Nephron progenitor cell (in vitro differentiated cells): ENCODE measurements at regions not wholly inside any gene's neighbourhood (a gene's known extent, or its start where the extent isn't known, plus 50 kb on each side); places are given as distances from the start of the nearest gene placed in this dataset.

ENCODE experiments used
- DNase-seq: peaks from one replicate; pipeline ENCODE4 v3.0.0; 2021
- H3K27ac Mint-ChIP-seq: 2 replicates; pipeline ENCODE4 v1.8.0; 2021; ENCODE audit warnings: mild to moderate bottlenecking, moderate library complexity, mixed read lengths
- H3K27me3 Mint-ChIP-seq: 2 replicates; pipeline ENCODE4 v1.8.0; 2021; ENCODE audit warnings: mild to moderate bottlenecking, low read depth, mixed read lengths; ENCODE audit not compliant: poor library complexity
- H3K36me3 Mint-ChIP-seq: 2 replicates; pipeline ENCODE4 v1.8.0; 2021; ENCODE audit warnings: low read depth, mixed read lengths
- H3K4me1 Mint-ChIP-seq: 2 replicates; pipeline ENCODE4 v1.8.0; 2021; ENCODE audit warnings: mixed read lengths
- H3K4me3 Mint-ChIP-seq: 2 replicates; pipeline ENCODE4 v1.8.0; 2021; ENCODE audit warnings: mild to moderate bottlenecking, moderate library complexity, mixed read lengths
- H3K9me3 Mint-ChIP-seq: 2 replicates; pipeline ENCODE4 v1.8.0; 2021; ENCODE audit warnings: mild to moderate bottlenecking, moderate library complexity, mixed read lengths
- TF ChIP-seq, protein P1 (sequence below): fragments of 200-600 bp; sonication (generic); IDR thresholded peaks from 2 replicates; pipeline ENCODE4 v1.5.0; 2021; ENCODE audit warnings: antibody characterized with exemption

- H3K36me3 Mint-ChIP-seq = no peaks in the 10 kb centered on the region
- TF ChIP-seq, protein P1, sequence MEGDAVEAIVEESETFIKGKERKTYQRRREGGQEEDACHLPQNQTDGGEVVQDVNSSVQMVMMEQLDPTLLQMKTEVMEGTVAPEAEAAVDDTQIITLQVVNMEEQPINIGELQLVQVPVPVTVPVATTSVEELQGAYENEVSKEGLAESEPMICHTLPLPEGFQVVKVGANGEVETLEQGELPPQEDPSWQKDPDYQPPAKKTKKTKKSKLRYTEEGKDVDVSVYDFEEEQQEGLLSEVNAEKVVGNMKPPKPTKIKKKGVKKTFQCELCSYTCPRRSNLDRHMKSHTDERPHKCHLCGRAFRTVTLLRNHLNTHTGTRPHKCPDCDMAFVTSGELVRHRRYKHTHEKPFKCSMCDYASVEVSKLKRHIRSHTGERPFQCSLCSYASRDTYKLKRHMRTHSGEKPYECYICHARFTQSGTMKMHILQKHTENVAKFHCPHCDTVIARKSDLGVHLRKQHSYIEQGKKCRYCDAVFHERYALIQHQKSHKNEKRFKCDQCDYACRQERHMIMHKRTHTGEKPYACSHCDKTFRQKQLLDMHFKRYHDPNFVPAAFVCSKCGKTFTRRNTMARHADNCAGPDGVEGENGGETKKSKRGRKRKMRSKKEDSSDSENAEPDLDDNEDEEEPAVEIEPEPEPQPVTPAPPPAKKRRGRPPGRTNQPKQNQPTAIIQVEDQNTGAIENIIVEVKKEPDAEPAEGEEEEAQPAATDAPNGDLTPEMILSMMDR = no peak
- no peak overlapping the region for H3K27ac Mint-ChIP-seq
- peaks cover 19% of the 10 kb centered on the region for H3K9me3 Mint-ChIP-seq
- no peak for DNase-seq
- no peak overlapping the region for H3K4me3 Mint-ChIP-seq
- H3K27me3 Mint-ChIP-seq = no peaks in the 10 kb centered on the region
- no peaks in the 10 kb centered on the region for H3K4me1 Mint-ChIP-seq
Measured at GRCh38 chrX:10356979-10357378, 200.2 kb downstream of the CLCN4 start.

DNA sequence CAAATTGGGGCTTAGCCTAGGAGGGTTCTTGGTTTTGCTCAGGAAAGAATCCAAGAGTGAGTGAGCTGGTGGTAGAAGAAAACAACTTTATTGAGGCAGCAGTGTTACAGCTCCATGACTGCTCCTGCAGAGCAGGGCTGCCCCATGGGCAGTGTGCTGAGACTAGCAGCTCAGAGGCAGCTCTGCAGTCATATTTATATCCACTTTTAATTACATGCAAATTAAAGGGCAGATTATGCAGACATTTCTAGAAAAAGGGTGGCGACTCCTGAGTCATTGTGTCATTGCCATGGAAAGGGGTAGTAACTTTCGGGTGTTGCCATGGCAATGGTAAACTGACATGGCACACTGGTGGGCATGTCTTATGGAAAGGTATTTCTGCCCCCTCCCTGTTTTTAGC is 202.2 kb downstream of the CLCN4 start:
- DNase-seq = no peak
- peak overlapping the region; percentile 64 for H3K27ac Mint-ChIP-seq
- no peaks in the 10 kb centered on the region for H3K27me3 Mint-ChIP-seq
- peaks cover 19% of the 10 kb centered on the region for H3K9me3 Mint-ChIP-seq
- TF ChIP-seq, protein P1 = no peak
- H3K4me1 Mint-ChIP-seq = no peaks in the 10 kb centered on the region
- H3K4me3 Mint-ChIP-seq = no peak overlapping the region
- H3K36me3 Mint-ChIP-seq = no peaks in the 10 kb centered on the region

DNA sequence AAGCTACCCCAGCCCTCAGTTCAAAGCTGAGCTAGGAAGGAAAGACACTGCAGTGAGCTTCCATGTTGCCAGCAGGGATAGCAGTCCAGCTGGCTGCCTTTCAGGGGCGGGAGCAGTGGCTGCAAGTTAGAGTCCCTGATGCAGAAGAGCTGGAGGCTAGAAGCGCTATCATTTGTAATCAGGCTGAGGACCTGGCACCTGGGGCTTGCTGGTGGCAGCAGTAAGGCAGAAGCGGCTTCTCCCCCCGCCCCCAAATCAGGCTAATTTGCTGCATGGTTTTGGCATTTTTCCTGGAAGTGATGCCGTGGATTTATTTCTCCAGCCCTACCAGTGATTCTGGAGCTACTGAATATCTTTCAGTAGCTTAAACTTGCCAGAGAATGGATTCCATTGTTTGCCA is 203.3 kb downstream of the CLCN4 start:
- TF ChIP-seq, protein P1 = no peak
- H3K27ac Mint-ChIP-seq = no peak overlapping the region
- H3K9me3 Mint-ChIP-seq = peaks cover 23% of the 10 kb centered on the region
- no peaks in the 10 kb centered on the region for H3K27me3 Mint-ChIP-seq
- H3K4me3 Mint-ChIP-seq = no peak overlapping the region
- no peak for DNase-seq
- no peaks in the 10 kb centered on the region for H3K4me1 Mint-ChIP-seq
- H3K36me3 Mint-ChIP-seq = no peaks in the 10 kb centered on the region

DNA sequence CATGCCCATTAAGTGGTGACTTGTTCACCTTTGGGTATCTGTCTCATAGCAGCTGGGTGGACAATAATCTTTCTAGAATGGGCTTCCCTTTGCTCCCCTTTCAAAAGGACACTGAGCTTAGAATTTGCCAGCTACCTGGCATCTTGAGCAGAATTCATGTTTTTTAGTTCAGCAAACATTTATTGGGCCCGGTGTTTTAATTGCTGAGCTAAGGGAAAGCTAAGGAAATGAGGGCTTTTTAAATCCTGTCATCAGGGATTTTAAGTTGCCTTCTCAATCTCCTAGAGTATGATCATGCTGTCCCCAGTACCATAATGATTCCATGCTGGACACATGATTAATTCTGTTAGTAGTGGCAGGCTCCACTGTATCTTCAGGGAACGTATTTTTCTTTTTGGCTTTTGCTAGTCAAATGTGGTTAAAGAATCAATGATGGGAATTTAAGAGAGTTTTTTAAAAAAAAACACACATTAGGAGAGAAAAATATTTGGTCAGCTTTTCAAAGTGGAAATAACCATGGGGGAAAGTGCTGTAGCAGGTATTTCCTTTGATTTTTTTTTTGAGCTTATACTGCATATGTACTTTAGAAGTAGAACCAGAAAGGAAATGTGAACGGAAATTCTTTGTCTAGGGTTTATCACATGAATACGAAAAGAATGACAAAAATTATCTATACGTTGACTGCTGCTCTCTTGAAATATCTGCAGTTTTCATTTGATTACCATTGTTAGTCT is 208.9 kb downstream of the CLCN4 start:
- TF ChIP-seq, protein P1 = no peak
- peaks cover 5% of the 10 kb centered on the region for H3K27me3 Mint-ChIP-seq

GRCh38 chrX:10367406-10367805 is 210.6 kb downstream of the CLCN4 start:
- H3K4me1 Mint-ChIP-seq = no peaks in the 10 kb centered on the region
- no peak overlapping the region for H3K27ac Mint-ChIP-seq
- H3K9me3 Mint-ChIP-seq = peaks cover 50% of the 10 kb centered on the region
- H3K27me3 Mint-ChIP-seq = peaks cover 7% of the 10 kb centered on the region
- no peak for DNase-seq
- H3K36me3 Mint-ChIP-seq = no peaks in the 10 kb centered on the region
- TF ChIP-seq, protein P1 = no peak
- no peak overlapping the region for H3K4me3 Mint-ChIP-seq

More for the DNA sequence above, 208.9 kb downstream of the CLCN4 start:
- H3K36me3 Mint-ChIP-seq = no peaks in the 10 kb centered on the region
- H3K4me1 Mint-ChIP-seq = no peaks in the 10 kb centered on the region
- no peak for DNase-seq
- H3K4me3 Mint-ChIP-seq = no peak overlapping the region
- H3K27ac Mint-ChIP-seq = no peak overlapping the region
- H3K9me3 Mint-ChIP-seq = peaks cover 48% of the 10 kb centered on the region

DNA sequence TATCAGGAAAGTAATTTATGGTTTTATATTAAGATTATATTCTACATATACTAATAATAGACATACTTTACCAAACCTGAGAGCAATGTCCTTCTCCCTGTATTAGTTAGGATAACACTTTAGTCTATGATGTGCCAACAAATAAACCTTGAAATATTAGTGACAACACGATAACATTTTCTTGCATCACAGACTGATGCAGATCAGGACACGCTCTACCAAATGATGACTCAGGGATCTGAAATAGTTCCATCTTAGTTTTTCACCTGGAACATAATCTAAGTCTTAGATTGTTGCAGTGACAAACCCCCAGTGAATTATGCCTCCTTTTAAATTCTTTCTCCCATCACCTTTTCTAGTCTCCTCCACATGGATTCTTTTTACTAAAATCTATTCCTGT is 214.2 kb downstream of the CLCN4 start:
- Mint-ChIP-seq H3K4me1 (no peaks in the 10 kb centered on the region), H3K4me3 (no peak overlapping the region), H3K36me3 (no peaks in the 10 kb centered on the region), H3K9me3 (peaks cover 67% of the 10 kb centered on the region), H3K27me3 (peaks cover 7% of the 10 kb centered on the region), H3K27ac (no peak overlapping the region)
- TF ChIP-seq, protein P1 = no peak
- no peak for DNase-seq
